Activated naive CD4-positive, alpha-beta T cell treated with anti-CD3 and anti-CD28 coated beads, Interleukin-2, amount 10 ng/mL, durations not matched to agents 7 days and 5 days (primary cell): ENCODE measurements at regions not wholly inside any gene's neighbourhood (a gene's known extent, or its start where the extent isn't known, plus 50 kb on each side); places are given as distances from the start of the nearest gene placed in this dataset.

Experiments
- CTCF ChIA-PET: fragments of 350-600 bp; sonication (Branson Sonifier 250); formaldehyde crosslinking; loops from one replicate; lab custom pipeline; 2021; ENCODE audit warnings: antibody characterized with exemption; lab: Charles Lee
- DNase-seq: peaks from one replicate; pipeline ENCODE4 v3.0.0-alpha.2; 2020
- H3K27ac Mint-ChIP-seq: one replicate; pipeline ENCODE4 v1.8.0; 2021; ENCODE audit warnings: mild to moderate bottlenecking, moderate library complexity, mixed read lengths
- H3K27me3 Mint-ChIP-seq: one replicate; pipeline ENCODE4 v1.8.0; 2021; ENCODE audit warnings: mild to moderate bottlenecking, mixed read lengths
- H3K36me3 Mint-ChIP-seq: one replicate; pipeline ENCODE4 v1.8.0; 2021; ENCODE audit warnings: mixed read lengths
- H3K4me1 Mint-ChIP-seq: one replicate; pipeline ENCODE4 v1.8.0; 2021; ENCODE audit warnings: mixed read lengths
- H3K4me3 Mint-ChIP-seq: one replicate; pipeline ENCODE4 v1.8.0; 2021; ENCODE audit warnings: mild to moderate bottlenecking, moderate library complexity, mixed read lengths
- H3K9me3 Mint-ChIP-seq: one replicate; pipeline ENCODE4 v1.8.0; 2021; ENCODE audit warnings: mixed read lengths

- no peaks in the 10 kb centered on the region for H3K27me3 Mint-ChIP-seq
- CTCF ChIA-PET: no interaction called here
- H3K9me3 Mint-ChIP-seq: peaks cover 2% of the 10 kb centered on the region
- H3K36me3 Mint-ChIP-seq: no peaks in the 10 kb centered on the region
- no peak overlapping the region for H3K27ac Mint-ChIP-seq
- no peak for DNase-seq
- no peak overlapping the region for H3K4me3 Mint-ChIP-seq
- no peaks in the 10 kb centered on the region for H3K4me1 Mint-ChIP-seq
Measured at GRCh38 chr16:20259541-20259940, 67.8 kb downstream of the GP2 start.

- no peak overlapping the region for H3K4me3 Mint-ChIP-seq
- no peak overlapping the region for H3K27ac Mint-ChIP-seq
- no peak for DNase-seq
- H3K4me1 Mint-ChIP-seq: no peaks in the 10 kb centered on the region
- H3K9me3 Mint-ChIP-seq: peaks cover 2% of the 10 kb centered on the region
- H3K36me3 Mint-ChIP-seq: no peaks in the 10 kb centered on the region
- CTCF ChIA-PET: no interaction called here
- no peaks in the 10 kb centered on the region for H3K27me3 Mint-ChIP-seq
Measured at GRCh38 chr16:20257234-20257633, 70.1 kb downstream of the GP2 start.

GRCh38 chr16:20255002-20255401 lies 72.3 kb downstream of the GP2 start:
- H3K27ac Mint-ChIP-seq: no peak overlapping the region
- no peaks in the 10 kb centered on the region for H3K4me1 Mint-ChIP-seq
- CTCF ChIA-PET: no interaction called here
- peaks cover 2% of the 10 kb centered on the region for H3K9me3 Mint-ChIP-seq
- no peaks in the 10 kb centered on the region for H3K36me3 Mint-ChIP-seq
- H3K27me3 Mint-ChIP-seq: no peaks in the 10 kb centered on the region
- no peak for DNase-seq
- no peak overlapping the region for H3K4me3 Mint-ChIP-seq

DNA sequence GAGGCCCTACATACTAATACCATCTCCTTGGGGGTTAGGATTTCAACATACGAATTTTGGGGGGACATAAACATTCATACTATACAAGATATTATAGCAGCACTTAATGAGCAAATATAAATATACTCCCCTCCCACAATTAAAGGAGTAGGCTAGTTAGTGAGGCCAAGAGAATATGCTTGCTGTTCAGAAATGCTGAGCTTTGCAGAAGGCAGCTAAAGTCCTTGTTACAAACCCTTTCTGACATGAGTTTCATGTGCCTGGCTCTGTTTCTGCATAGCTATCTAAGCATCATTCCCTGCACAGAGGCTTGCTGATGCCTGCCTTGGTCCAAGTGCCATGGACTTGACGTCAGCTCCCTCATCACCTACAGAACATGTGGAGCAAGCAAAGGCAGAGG lies 73.5 kb downstream of the GP2 start:
- no peak for DNase-seq
- no peaks in the 10 kb centered on the region for H3K9me3 Mint-ChIP-seq
- H3K4me3 Mint-ChIP-seq: no peak overlapping the region

GRCh38 chr16:20249211-20249610 lies 78.1 kb downstream of the GP2 start:
- Mint-ChIP-seq H3K9me3 (no peaks in the 10 kb centered on the region), H3K27me3 (no peaks in the 10 kb centered on the region), H3K27ac (no peak overlapping the region), H3K36me3 (no peaks in the 10 kb centered on the region), H3K4me1 (no peaks in the 10 kb centered on the region), H3K4me3 (no peak overlapping the region)
- CTCF ChIA-PET: no interaction called here
- DNase-seq: no peak

More for the DNA sequence above, 73.5 kb downstream of the GP2 start:
- Mint-ChIP-seq H3K36me3 (no peaks in the 10 kb centered on the region), H3K4me1 (no peaks in the 10 kb centered on the region), H3K27ac (no peak overlapping the region), H3K27me3 (no peaks in the 10 kb centered on the region)
- CTCF ChIA-PET: no interaction called here

DNA sequence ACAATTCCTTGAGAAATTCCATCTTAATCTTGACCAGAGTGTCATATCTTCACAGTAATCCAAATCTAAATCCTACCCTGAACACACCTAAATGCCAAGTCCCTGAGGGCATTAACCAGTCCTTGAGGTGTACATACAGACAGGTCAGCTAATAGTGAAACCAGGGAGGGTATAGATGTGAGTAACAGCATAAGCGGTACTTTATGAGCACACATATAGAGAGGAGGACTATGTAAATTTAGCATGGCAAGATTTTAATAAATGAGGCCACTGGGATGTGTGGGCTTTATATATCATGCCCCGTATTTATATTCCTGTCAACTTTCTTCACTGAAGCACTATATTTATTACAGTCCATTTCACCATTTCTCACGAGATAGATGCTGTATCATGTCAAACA lies 80.2 kb downstream of the GP2 start:
- CTCF ChIA-PET: no interaction called here
- Mint-ChIP-seq H3K4me3 (no peak overlapping the region), H3K27ac (no peak overlapping the region), H3K36me3 (no peaks in the 10 kb centered on the region), H3K4me1 (no peaks in the 10 kb centered on the region), H3K9me3 (no peaks in the 10 kb centered on the region), H3K27me3 (peaks cover 3% of the 10 kb centered on the region)
- DNase-seq: no peak

DNA sequence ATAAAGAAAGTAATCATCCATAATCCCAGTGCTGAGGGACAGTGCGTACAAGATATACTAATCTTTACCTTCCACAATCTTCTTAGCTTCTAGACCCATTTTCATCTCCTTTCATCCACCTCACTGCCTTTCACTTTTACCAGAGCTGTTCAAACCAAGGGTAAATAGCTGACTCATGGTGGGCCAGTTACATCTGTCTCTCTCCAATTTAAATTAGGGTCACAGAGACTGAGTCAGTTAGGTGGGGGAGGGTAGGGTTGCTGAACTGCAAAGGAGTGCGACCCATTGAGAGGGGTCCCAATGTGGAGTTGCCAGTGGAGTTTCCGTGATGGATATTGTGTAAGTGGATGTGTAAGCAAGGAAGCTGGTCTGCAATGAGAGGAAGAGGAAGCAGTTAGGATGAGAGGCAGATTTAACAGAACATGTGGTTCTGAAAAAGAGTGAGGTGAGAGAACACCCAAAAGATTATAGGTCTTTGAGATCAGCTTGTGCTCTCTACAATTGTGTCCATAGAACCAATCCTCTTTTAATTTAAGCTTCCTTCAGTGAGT lies 83.5 kb downstream of the GP2 start:
- no peaks in the 10 kb centered on the region for H3K36me3 Mint-ChIP-seq
- H3K27ac Mint-ChIP-seq: no peak overlapping the region
- H3K4me1 Mint-ChIP-seq: no peaks in the 10 kb centered on the region
- DNase-seq: no peak
- peaks cover 3% of the 10 kb centered on the region for H3K27me3 Mint-ChIP-seq
- H3K4me3 Mint-ChIP-seq: no peak overlapping the region
- CTCF ChIA-PET: no interaction called here
- H3K9me3 Mint-ChIP-seq: no peaks in the 10 kb centered on the region

DNA sequence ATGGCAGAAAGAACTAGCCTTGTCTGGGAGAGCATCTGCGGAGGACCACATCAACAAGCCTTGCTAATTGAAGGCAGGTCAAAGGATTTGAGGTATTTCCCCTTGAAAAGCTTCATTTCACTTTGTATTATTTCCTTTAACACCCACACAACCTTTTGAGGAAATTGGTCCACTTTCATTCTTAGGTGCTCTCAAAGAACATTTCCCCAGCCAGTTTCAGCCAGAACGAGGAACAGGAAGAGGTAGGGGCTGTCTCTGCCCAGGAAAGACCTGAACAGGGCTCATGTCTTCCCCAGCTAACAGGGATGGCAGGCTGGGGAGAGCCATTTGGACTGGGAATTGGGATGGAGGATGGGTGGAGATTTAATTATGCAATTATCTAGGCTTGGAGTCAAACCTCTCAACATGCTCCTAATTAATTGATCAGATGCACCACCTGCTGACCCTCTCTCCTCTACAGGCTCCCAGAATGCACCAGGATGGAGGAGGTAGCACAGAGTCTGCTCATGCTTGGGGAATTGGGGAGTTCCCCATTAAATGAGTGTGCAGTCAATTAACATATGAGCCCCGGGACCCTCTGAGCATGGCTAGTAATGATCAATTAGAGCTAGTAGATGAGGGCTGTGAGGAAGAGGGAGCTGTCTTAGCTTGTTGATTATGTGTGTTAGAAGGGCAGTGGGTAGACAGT lies 84.6 kb downstream of the GP2 start:
- Mint-ChIP-seq H3K4me1 (no peaks in the 10 kb centered on the region), H3K27me3 (peaks cover 3% of the 10 kb centered on the region), H3K9me3 (no peaks in the 10 kb centered on the region), H3K4me3 (no peak overlapping the region), H3K36me3 (no peaks in the 10 kb centered on the region), H3K27ac (no peak overlapping the region)
- CTCF ChIA-PET: no interaction called here
- DNase-seq: no peak

DNA sequence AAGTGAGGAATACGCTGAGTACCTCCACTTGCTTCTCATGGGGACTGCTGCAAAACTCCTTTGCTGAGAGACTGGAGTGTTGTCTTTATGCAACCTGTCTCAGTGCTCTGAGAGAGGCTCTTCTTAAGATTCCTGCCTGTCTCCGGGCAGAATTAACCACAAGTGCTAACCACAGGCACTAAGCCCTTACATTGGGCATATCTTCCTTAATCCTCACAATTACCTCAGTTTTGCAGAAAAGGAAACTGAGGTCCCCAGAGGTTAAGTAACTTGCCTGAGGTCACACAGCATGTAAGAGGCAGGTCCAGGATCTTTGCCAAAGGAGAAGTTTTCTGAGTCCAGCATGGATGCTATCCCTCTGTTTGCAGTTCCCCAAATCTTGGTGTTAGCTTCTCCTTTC lies 86.0 kb downstream of the GP2 start:
- no peak overlapping the region for H3K4me3 Mint-ChIP-seq
- H3K36me3 Mint-ChIP-seq: no peaks in the 10 kb centered on the region
- no peak overlapping the region for H3K27ac Mint-ChIP-seq
- peaks cover 3% of the 10 kb centered on the region for H3K27me3 Mint-ChIP-seq
- DNase-seq: no peak
- no peaks in the 10 kb centered on the region for H3K9me3 Mint-ChIP-seq
- H3K4me1 Mint-ChIP-seq: no peaks in the 10 kb centered on the region
- CTCF ChIA-PET: no interaction called here

DNA sequence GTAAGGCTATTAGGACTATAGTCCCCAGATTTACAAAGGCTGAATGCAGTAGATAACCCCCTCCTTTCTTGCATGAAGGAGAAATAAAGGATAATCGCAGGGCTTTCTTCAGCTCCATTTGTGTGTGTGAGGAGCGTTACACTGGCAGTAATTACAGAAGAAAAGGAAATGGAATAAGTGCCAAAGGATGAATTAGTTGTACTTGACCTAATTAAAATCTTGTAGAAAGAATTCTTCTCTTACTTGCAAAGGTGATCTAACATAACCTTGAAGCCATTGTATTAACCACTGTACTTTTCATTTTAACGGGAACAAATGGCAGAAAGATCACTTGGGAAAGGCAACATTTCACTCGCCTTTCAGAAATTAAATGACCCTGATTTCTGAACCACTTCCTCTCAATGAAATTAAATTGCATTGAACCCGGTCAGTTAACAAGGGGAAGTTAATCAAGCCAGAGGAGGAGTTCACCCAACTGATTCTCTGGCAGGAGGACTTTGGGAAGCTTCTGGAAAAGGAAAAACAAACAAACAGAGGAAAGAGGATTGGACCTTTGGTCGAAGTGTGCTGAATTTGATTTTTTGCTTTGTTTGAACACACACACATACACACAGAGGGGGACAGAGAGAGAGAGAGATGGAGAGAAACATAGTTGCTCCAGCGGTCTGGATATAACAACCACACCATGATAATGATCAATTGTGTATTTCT lies 90.6 kb downstream of the GP2 start:
- H3K36me3 Mint-ChIP-seq: no peaks in the 10 kb centered on the region
- H3K4me1 Mint-ChIP-seq: no peaks in the 10 kb centered on the region
- no peak overlapping the region for H3K27ac Mint-ChIP-seq
- CTCF ChIA-PET: no interaction called here
- DNase-seq: no peak
- H3K9me3 Mint-ChIP-seq: no peaks in the 10 kb centered on the region
- no peaks in the 10 kb centered on the region for H3K27me3 Mint-ChIP-seq
- H3K4me3 Mint-ChIP-seq: no peak overlapping the region

DNA sequence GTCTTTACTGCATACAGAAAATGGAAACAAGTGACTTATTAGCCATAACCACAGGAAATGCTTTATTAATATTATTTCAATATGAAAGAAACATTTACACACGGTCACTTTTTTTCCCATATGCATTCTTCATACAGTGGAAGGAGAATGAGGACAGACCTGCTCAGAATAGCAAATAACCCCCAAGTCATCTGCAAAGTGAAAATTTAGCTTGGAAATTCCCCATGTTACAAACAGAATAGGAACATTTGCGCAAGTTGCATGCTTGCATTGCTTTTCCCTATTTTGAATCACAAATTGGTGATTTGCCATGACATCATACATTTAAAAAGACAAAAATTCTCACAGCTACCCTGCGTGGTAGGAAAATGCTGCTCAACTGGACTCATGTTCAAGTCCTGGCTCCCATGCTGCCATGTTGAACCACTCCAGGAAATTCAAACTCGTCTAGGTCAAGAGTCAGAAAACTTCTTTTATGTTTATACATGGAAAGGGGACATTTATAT lies 102.0 kb downstream of the GP2 start:
- no peaks in the 10 kb centered on the region for H3K36me3 Mint-ChIP-seq
- H3K27ac Mint-ChIP-seq: no peak overlapping the region
- no peaks in the 10 kb centered on the region for H3K27me3 Mint-ChIP-seq
- no peaks in the 10 kb centered on the region for H3K9me3 Mint-ChIP-seq
- DNase-seq: no peak
- CTCF ChIA-PET: no interaction called here
- H3K4me1 Mint-ChIP-seq: no peaks in the 10 kb centered on the region
- H3K4me3 Mint-ChIP-seq: no peak overlapping the region

DNA sequence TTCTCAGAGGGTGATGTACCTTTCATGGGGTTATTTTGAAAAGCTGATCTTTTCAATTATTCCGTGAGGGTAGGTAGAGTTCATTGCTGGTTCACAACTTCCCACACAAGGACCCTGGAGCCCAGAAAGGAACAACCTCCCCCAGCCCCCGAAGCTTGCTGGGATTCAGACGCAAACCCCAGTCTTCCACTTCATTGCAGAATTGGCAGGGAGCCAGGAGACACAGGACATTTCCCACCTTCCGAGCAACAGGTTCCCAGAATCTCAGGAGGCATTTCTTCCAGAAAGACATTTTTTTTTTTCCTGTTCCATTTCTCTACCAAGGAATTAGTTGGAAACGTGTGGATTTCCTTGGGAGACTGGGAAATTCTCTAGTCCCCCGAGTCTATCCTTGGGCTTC lies 106.1 kb downstream of the GP2 start:
- Mint-ChIP-seq H3K27ac (no peak overlapping the region), H3K4me3 (no peak overlapping the region), H3K27me3 (no peaks in the 10 kb centered on the region), H3K4me1 (no peaks in the 10 kb centered on the region), H3K9me3 (peaks cover 2% of the 10 kb centered on the region), H3K36me3 (no peaks in the 10 kb centered on the region)
- CTCF ChIA-PET: no interaction called here
- no peak for DNase-seq

DNA sequence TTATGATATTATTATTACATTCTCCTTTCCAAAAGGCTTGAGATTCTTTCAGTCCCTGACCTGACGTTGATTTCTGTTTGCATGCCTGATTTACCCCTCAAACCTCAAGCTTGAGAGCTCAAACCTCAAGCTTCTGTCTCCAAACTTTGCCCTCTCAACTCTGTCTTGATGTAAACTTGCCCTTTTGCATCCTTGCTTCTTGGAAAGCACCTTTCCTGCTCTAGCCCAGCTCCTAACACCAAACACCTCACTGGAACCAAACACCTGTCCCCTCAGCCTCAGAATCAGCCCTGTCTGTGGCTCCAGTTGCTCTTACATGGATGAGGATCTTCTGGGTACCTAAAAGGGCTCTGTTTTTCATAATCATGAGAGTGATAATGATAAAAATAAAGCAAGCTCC lies 109.2 kb downstream of the GP2 start:
- no peak for DNase-seq
- Mint-ChIP-seq H3K4me1 (no peaks in the 10 kb centered on the region), H3K4me3 (no peak overlapping the region), H3K27ac (no peak overlapping the region), H3K36me3 (no peaks in the 10 kb centered on the region), H3K9me3 (peaks cover 7% of the 10 kb centered on the region), H3K27me3 (no peaks in the 10 kb centered on the region)
- CTCF ChIA-PET: no interaction called here

- Mint-ChIP-seq H3K36me3 (no peaks in the 10 kb centered on the region), H3K9me3 (peaks cover 7% of the 10 kb centered on the region), H3K4me1 (no peaks in the 10 kb centered on the region), H3K27me3 (no peaks in the 10 kb centered on the region), H3K27ac (no peak overlapping the region), H3K4me3 (no peak overlapping the region)
- CTCF ChIA-PET: no interaction called here
- no peak for DNase-seq
Measured at GRCh38 chr16:20216591-20217217, 110.6 kb downstream of the GP2 start.

GRCh38 chr16:20214401-20214800 lies 112.9 kb downstream of the GP2 start:
- peaks cover 15% of the 10 kb centered on the region for H3K9me3 Mint-ChIP-seq
- CTCF ChIA-PET: no interaction called here
- H3K36me3 Mint-ChIP-seq: no peaks in the 10 kb centered on the region
- no peak overlapping the region for H3K4me3 Mint-ChIP-seq
- H3K27me3 Mint-ChIP-seq: no peaks in the 10 kb centered on the region
- H3K4me1 Mint-ChIP-seq: no peaks in the 10 kb centered on the region
- DNase-seq: no peak
- no peak overlapping the region for H3K27ac Mint-ChIP-seq
